HG02884 (cell line): ENCODE measurements at regions not wholly inside any gene's neighbourhood (a gene's known extent, or its start where the extent isn't known, plus 50 kb on each side); places are given as distances from the start of the nearest gene placed in this dataset.

Source experiments
- ATAC-seq: cut with Tn5 transposase; IDR thresholded peaks from one replicate; pipeline ENCODE4 v1.9.1; 2021; ENCODE audit warnings: mild to moderate bottlenecking, moderate library complexity; ENCODE audit not compliant: unreplicated experiment

DNA sequence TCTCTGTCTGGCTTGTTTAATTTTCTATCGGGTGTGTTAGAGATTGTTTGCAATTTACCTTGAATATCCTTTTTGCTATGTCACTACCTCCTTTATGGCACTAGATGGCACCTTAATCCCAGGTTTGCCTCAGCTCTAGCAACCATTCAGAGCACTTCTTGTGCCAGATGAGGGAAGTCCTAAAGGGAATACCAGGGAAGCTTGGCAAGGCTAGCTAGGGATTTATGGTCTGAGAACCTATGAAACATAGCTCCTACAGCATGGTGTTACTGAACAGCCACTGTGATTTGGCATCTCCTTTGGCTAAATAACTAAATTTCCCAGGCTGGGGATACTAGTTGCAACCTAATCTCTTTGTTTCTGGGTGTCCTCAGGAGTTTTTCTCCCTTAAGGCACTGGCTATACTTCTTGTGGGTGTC lies 69.0 kb upstream of the VOPP1 start:
- ATAC-seq = peak; percentile 85

DNA sequence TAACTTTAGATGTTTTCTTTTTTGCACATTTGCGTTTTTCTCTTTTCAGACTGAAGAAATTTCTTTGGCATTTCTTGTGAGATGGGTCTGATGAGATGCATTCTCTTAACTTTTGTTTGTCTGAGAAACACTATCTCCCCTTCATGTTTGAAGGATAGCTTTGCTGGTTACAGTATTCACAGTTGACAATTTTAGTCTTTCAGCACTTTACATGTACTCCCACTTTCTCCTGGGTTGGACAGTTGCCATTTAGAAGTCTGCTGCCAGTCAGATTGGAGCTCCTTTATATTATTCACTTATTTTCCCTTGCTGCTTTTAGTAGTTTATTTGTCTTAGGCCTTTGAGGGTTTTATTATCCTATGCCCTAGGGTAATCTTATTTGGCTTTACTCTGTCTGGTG lies 67.3 kb upstream of the VOPP1 start:
- ATAC-seq = no peak

DNA sequence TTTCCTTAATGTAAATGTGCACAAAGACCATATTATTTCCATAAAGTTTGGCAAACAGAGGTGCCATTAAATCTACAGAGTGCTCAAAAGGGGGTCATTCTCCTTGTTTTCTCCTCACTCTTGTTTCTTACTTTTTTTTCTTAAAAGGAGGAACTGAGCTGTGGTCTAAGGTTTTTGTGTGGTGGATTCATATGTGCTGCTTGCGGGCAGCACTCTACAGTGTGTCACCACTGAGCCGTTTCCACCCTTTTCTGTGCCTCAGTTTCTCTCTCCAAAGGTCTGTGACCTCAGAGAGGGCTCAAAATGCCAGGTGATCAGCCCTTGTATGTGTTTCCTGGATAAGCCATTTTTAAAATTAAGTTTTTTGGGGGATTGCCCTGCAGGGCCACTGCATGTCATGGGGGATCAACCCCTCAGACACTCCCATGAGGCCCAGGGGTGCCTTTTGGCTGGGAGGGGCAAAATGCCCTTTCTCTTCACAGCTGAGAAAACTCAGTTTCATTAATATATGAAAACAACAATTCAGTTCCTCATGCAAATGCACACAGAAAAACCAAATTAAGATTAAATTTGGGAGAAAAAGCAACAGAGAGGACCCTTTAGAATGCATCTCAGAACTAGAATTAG lies 56.9 kb upstream of the VOPP1 start:
- ATAC-seq = no peak

DNA sequence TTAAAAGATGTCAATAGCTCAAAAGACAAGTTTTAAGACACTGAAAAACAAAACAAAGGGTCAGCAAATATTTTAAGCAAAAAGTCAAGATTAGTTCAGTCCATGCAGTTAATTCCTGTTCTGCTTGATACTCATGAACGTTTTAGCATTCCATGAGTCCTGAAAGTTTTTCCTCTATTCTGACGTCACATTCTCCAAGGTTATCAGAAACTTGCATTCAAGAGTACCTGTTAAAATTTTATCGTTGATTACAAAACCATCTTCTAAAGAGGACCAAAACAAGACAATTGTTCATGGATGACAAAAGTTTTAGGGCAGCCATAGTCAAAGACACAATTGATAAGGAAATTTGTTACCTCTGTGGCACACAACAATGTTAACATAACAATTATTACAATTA lies 52.5 kb upstream of the VOPP1 start:
- no peak for ATAC-seq

DNA sequence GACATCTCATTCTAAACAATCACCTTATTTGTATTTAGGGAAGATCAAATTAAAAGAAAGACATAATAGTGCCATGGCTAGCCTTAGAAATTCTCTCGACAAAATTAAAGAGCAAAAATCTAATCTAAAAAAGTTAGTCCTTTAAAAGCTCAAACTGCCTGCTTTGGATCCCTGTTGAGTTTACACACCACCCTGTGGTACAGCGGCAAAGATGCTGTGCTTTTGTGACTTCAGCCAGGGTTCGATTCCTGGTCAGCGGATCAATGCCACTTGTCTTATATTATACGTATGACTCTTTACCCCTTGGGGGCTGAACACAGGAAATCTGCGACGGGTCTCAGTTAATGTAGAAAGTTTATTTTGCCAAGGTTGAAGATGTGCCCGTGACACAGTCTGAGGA lies 51.3 kb upstream of the VOPP1 start:
- ATAC-seq = no peak

DNA sequence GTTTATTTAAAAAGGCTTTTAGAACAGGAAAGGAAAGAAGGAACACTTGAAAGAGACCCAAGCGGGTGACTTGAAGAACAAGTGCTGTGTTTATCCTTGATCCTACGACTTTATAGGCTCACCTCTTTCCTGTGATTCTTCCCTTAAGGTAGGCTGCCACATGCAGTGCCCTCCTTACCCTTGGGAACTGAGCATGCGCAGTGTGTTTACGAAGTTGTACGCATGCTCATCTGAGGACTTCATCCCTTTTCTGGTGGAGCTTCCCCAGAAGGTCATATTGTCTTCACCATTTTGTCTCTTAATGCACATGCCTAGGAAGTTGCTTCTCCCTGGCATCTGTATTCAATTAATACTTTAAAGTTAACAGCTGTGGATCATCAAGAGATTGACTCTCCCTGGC lies 49.9 kb upstream of the VOPP1 start:
- ATAC-seq = no peak
